ENCODE measurements at regions not wholly inside any gene's neighbourhood (a gene's known extent, or its start where the extent isn't known, plus 50 kb on each side); places are given as distances from the start of the nearest gene placed in this dataset.

GRCh38 chr14:87214558-87214957, 778.4 kb downstream of the GALC start:
- H3K36me3 Mint-ChIP-seq: no peaks in the 10 kb centered on the region

GRCh38 chr14:87207756-87208155, 785.2 kb downstream of the GALC start:
- TF ChIP-seq, protein P1, sequence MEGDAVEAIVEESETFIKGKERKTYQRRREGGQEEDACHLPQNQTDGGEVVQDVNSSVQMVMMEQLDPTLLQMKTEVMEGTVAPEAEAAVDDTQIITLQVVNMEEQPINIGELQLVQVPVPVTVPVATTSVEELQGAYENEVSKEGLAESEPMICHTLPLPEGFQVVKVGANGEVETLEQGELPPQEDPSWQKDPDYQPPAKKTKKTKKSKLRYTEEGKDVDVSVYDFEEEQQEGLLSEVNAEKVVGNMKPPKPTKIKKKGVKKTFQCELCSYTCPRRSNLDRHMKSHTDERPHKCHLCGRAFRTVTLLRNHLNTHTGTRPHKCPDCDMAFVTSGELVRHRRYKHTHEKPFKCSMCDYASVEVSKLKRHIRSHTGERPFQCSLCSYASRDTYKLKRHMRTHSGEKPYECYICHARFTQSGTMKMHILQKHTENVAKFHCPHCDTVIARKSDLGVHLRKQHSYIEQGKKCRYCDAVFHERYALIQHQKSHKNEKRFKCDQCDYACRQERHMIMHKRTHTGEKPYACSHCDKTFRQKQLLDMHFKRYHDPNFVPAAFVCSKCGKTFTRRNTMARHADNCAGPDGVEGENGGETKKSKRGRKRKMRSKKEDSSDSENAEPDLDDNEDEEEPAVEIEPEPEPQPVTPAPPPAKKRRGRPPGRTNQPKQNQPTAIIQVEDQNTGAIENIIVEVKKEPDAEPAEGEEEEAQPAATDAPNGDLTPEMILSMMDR (IDR thresholded peaks at IDR 0.05): no peak
- Histone ChIP-seq H3K36me3 (ENCODE audit: control insufficient read depth, insufficient read depth, low read length) (no peaks in the 10 kb centered on the region), H3K27me3 (ENCODE audit: control insufficient read depth, insufficient read depth, low read length) (no peaks in the 10 kb centered on the region), H3K9me3 (ENCODE audit: control insufficient read depth, insufficient read depth, low read length) (peaks cover 2% of the 10 kb centered on the region), H3K4me1 (ENCODE audit: control insufficient read depth, insufficient read depth, low read length) (no peaks in the 10 kb centered on the region), H3K27ac (ENCODE audit: low read length) (no peak overlapping the region), H3K4me3 (ENCODE audit: low read length) (no peak overlapping the region)
- Mint-ChIP-seq H3K36me3 (no peaks in the 10 kb centered on the region), H3K4me1 (no peaks in the 10 kb centered on the region), H3K27me3 (ENCODE audit: low read depth in 2 of 2) (no peaks in the 10 kb centered on the region), H3K4me3 (no peak overlapping the region), H3K27ac (no peak overlapping the region), H3K9me3 (peaks cover 7 to 17% of the 10 kb centered on the region in 2 donors)
- DNase-seq (no peak), ATAC-seq (no peak)
- intact Hi-C loops (cut with micrococcal nuclease): no loop called here
- 91% methylated on average over 2 of the region's 2 CpGs for WGBS (ENCODE audit: insufficient coverage)

More at GRCh38 chr14:87214558-87214957, 778.4 kb downstream of the GALC start:
- Histone ChIP-seq H3K9me3 (ENCODE audit: control insufficient read depth, insufficient read depth, low read length) (no peaks in the 10 kb centered on the region), H3K27ac (ENCODE audit: low read length) (no peak overlapping the region), H3K36me3 (ENCODE audit: control insufficient read depth, insufficient read depth, low read length) (no peaks in the 10 kb centered on the region), H3K4me1 (ENCODE audit: control insufficient read depth, insufficient read depth, low read length) (no peaks in the 10 kb centered on the region), H3K4me3 (ENCODE audit: low read length) (no peak overlapping the region), H3K27me3 (ENCODE audit: control insufficient read depth, insufficient read depth, low read length) (no peaks in the 10 kb centered on the region)
- Mint-ChIP-seq H3K27ac (no peak overlapping the region), H3K9me3 (peaks cover 9 to 21% of the 10 kb centered on the region in 2 donors), H3K4me3 (no peak overlapping the region), H3K4me1 (no peaks in the 10 kb centered on the region), H3K27me3 (ENCODE audit: low read depth in 2 of 2) (no peaks in the 10 kb centered on the region)
- DNase-seq (no peak), ATAC-seq (no peak)
- TF ChIP-seq, protein P1 (IDR thresholded peaks at IDR 0.05): no peak
- WGBS (ENCODE audit: insufficient coverage): 96% methylated on average over 1 of the region's 1 CpG
- intact Hi-C loops (cut with micrococcal nuclease): no loop called here

GRCh38 chr14:87205811-87206210, 787.2 kb downstream of the GALC start:
- H3K27ac Mint-ChIP-seq: no peak overlapping the region
- H3K27me3 Mint-ChIP-seq (ENCODE audit: low read depth in 2 of 2): no peaks in the 10 kb centered on the region
- Histone ChIP-seq H3K36me3 (ENCODE audit: control insufficient read depth, insufficient read depth, low read length) (no peaks in the 10 kb centered on the region), H3K4me3 (ENCODE audit: low read length) (no peak overlapping the region), H3K9me3 (ENCODE audit: control insufficient read depth, insufficient read depth, low read length) (peaks cover 2% of the 10 kb centered on the region), H3K27me3 (ENCODE audit: control insufficient read depth, insufficient read depth, low read length) (no peaks in the 10 kb centered on the region), H3K27ac (ENCODE audit: low read length) (no peak overlapping the region), H3K4me1 (ENCODE audit: control insufficient read depth, insufficient read depth, low read length) (no peaks in the 10 kb centered on the region)
- intact Hi-C loops (cut with micrococcal nuclease): no loop called here
- H3K36me3 Mint-ChIP-seq: no peaks in the 10 kb centered on the region
- ATAC-seq (no peak), DNase-seq (no peak)
- H3K9me3 Mint-ChIP-seq: peaks cover 7 to 10% of the 10 kb centered on the region in 2 donors
- no CpG with 5 or more reads among the region's 3 CpGs for WGBS (ENCODE audit: insufficient coverage)
- H3K4me3 Mint-ChIP-seq: no peak overlapping the region
- no peaks in the 10 kb centered on the region for H3K4me1 Mint-ChIP-seq
- TF ChIP-seq, protein P1 (IDR thresholded peaks at IDR 0.05): no peak

DNA sequence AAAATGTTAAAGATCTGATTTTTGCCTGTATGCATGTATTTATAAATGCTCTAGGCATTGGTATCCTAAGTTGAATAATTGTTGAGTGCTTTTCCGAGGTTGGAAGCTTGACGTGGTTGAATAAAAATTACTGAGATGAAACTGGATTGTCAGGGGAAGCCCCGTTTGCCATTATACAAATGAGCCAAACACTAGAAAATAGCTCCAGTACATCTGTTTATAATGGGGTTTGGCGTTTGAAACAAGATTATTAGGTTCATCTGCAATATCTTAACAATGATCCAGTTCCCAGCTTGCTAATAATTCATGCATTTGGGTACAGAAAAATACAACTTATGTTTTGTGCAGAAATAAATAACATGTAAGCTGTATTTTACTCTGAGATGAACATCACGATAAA, 789.6 kb downstream of the GALC start:
- H3K4me3 Mint-ChIP-seq: no peak overlapping the region
- TF ChIP-seq, protein P1 (IDR thresholded peaks at IDR 0.05): no peak
- H3K4me1 ChIP-seq (ENCODE audit: control insufficient read depth, insufficient read depth, low read length): no peaks in the 10 kb centered on the region
- 88% methylated on average over 3 of the region's 5 CpGs for WGBS (ENCODE audit: insufficient coverage)
- no peaks in the 10 kb centered on the region for H3K27me3 ChIP-seq (ENCODE audit: control insufficient read depth, insufficient read depth, low read length)
- DNase-seq (no peak), ATAC-seq (no peak)
- peaks cover 5 to 13% of the 10 kb centered on the region in 2 donors for H3K9me3 Mint-ChIP-seq
- no peak overlapping the region for H3K4me3 ChIP-seq (ENCODE audit: low read length)
- no peak overlapping the region for H3K27ac ChIP-seq (ENCODE audit: low read length)
- no peaks in the 10 kb centered on the region for H3K27me3 Mint-ChIP-seq (ENCODE audit: low read depth in 2 of 2)
- no peaks in the 10 kb centered on the region for H3K36me3 Mint-ChIP-seq
- H3K9me3 ChIP-seq (ENCODE audit: control insufficient read depth, insufficient read depth, low read length): peaks cover 2% of the 10 kb centered on the region
- intact Hi-C loops (cut with micrococcal nuclease): no loop called here
- no peaks in the 10 kb centered on the region for H3K36me3 ChIP-seq (ENCODE audit: control insufficient read depth, insufficient read depth, low read length)
- H3K4me1 Mint-ChIP-seq: no peaks in the 10 kb centered on the region
- no peak overlapping the region for H3K27ac Mint-ChIP-seq
